GM21825 (cell line): ENCODE measurements at regions not wholly inside any gene's neighbourhood (a gene's known extent, or its start where the extent isn't known, plus 50 kb on each side); places are given as distances from the start of the nearest gene placed in this dataset.

Experiments used
- ATAC-seq: cut with Tn5 transposase; IDR thresholded peaks from one replicate; pipeline ENCODE4 v1.9.1; 2021; ENCODE audit warnings: mild to moderate bottlenecking, moderate library complexity; ENCODE audit not compliant: unreplicated experiment

DNA sequence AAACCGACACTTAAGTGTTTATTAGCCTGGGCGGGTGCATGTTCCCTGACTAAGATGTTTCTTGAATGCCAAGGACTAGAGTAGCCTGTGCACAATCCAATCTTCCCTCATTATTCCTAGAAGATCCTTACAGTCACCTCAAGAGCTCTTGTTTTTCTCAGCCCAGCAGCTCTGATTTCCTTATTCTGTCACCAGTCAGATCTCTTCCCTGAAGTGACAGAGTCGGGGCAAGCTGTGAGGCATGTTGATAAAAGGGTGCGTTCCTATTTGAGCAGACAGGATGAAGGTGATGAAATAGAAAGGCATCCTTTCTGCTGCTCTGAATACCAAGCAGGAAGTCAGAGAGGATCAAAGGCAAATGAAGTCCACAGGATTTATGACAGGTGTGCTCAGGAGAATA lies 125.6 kb upstream of the MCTP2 start:
- ATAC-seq, result no peak

DNA sequence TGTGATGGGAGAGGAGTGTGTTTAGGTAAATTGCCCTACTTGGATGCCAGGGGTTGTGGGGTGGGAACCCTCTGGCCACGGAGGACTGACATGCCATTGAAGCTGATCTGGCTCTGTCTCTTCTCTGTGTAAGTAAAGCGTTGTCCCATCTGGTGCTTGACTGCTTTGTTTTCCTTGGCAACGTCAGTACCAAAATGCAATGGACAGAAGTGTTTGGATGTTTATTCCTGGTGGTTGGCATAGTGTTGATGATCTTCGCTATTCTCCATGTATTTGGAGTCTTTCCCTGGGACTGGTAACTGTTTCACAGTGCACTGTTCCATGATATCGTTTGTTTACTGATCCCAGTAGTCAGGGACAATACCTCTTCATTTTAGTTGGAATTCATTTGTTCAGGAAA lies 130.5 kb upstream of the MCTP2 start:
- no peak for ATAC-seq

DNA sequence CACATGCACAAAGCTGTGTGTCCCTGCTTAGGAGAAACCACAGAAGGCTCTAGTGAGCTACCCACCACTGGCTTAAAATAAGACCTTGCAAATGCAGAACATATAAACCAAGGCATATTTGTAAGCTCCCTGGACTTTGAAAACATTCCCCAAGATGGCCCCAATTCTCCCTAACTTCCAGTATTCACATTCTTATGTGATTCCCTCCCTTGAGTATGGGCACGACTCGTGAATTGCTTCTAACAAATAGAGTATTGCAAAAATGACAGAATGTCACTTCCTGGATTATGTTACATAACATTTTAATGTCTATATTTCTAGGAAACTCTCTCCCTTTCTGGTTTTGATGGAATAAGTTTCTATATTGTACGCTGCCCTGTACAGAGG lies 131.8 kb upstream of the MCTP2 start:
- no peak for ATAC-seq

DNA sequence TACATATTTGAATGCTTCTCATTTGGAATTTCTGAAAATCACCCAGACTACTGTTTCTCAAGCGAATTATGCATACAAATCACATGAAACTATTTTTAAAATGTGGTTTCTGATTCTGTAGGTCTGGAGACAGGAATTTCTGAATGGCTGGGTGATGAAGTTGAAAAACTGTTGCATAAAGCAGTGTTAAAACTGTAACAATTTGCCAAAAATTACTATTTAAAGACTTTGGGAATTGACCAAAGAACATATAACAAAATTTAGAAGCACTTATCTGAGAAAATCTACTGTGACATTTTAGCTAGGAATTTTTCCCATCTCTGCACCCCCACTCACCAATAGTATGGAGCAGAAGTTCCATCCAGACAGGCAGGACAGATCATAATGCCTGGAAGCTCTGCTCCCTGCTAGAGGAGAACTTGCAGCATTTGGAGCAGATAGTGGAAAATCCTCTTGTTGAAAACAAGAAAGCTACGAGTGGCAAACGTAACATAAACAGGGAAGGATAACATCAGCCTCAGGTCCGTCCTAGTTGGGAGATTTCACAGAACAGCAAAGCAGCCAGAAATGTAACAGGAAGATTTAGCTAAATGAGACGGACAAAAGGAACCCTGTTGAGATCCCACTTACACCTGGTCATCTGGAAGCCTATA lies 132.3 kb upstream of the MCTP2 start:
- ATAC-seq, result no peak

DNA sequence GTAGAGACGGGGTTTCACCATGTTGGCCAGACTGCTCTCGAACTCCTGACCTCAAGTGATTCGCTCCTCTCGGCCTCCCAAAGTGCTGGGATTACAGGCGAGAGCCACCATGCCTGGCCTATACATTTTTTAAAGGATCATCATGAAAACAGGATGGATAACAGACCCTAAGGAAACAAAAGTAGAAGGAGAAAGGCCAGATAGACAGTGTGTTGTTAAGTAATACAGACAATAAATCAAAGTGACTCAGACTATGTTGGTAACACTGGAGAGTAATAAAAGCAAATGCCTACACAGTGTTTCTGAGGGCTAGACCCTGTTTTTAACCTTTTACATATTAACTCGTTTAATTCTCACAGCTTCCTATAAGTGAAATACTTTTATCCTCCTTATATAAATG lies 133.8 kb upstream of the MCTP2 start:
- no peak for ATAC-seq

DNA sequence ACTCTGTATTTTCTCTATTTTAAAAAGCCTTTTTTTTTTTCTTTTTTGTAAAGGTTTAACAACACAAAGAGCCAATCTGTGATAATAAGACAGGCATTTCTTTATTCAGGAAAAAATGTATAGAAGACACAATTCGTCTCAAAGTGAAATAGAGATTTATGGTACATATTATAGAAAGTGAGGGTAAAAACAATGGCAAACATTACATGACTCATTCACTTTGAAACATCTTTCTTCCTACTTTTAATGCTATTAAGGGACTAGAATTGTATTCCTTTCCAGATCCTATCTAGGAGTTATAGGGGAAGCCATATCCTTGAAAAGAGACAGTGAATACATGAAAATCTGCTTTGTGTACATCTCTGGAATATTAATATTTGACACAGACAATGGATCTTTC lies 137.1 kb upstream of the MCTP2 start:
- no peak for ATAC-seq

DNA sequence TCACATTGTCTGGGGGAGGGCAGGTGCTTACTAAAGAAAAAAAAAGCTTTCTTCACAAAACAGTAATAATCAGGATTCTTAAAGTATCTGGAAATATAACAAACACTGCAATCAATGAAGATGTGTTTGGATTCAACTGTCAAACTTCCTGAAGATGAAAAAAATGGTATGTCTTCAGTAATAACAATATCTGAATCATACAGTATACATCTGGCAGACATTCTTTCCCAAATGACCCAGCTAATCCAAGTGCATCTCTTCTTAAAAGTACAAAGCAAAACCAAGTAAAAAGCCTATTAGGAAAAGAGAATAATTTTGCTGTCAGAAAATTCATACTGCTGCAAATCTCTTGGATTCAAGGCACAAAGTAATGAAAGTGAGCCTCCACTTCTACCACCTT lies 145.0 kb upstream of the MCTP2 start:
- no peak for ATAC-seq

DNA sequence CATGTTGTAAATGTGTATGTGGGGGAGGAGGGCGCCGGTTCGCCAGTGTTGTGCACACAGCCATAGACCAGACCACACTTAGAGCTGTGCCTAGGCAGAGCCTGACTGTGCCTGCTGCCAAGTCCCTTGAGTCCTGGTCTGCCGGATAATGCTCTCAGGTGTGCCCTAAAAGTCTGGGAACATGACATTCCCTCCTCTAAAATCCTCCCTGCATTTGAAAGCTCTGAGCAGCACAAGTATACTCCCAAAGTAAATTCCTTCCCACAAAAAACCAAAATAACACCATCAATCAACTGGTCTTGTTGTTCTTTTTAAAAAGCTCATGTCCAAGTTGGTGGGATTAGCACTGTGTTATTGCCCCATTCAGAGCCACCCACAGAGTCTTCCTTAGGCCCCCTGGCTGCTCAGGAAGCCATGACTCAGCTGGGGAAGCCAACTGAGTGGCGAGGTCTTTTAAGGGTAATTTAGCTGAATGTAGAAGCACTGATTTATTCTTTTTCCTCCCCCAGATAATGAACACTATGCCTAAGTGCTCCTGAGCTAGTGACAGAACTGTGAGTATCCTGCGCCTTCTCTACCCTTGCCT lies 147.8 kb upstream of the MCTP2 start:
- no peak for ATAC-seq

DNA sequence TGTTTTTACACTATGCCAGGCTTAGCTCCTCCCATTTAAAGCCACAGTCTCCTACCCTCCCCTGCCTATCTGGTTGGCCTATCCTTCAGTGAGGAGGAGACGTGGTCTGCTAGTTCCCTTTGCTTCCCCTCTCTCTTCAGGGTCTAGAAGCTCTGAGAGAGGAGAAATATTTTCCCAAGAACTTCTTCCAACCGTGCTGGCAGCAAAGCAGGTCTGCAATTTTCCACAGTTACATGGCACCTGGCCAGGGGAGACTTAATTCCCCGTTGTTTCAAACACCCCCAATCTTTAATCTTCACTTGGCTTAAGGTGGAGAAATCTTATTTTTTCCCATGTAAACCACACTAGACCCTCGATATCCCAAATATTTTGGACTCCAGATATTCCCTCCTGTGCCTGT lies 149.5 kb upstream of the MCTP2 start:
- no peak for ATAC-seq

DNA sequence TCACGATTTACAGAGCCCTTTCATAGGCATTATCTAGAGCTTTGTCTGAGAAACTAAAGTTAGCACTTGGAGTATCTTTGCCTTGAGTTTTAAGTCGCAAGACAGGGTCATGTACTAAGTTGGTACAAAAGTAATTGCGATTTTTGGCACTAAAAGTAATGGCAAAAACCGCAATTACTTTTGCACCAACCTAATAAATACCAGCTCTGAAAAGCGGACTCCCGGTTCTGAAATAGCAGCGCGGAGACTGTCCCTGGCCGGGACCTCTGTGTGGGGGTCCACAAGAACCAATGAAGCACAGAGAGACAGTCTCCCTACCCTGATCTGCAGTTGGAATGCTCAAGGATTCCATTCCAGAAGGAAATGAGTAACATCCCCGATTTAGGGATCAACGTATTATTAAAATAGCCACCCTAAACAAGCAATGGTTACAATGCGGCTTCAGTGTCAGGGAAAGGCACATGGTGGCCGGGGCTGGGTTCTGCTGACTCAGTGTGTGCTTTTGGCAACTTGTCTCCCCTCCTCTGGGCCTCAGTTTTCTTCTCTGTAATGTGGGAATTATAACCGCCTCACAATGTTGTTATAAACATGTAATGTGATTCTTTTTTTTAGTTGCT lies 150.3 kb upstream of the MCTP2 start:
- no peak for ATAC-seq

DNA sequence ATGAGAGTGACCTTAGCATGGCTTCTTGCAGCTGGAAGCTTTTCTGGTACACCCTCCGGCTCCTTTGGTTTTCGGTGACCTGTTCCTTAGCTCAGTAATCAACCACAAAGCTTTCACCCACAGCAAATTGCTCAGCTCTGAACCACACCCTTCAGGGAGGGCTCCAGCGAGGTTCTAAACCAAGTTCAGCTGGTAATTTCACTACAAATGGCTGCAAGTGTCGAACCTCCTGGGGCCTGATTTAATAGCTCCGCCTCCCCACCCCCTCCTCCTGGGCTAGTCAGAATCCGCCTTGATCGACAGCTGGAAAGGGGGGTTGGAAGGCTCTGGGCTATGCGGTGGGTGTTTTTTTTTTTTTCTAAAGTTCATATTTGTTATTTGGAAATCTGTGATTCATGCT lies 150.9 kb upstream of the MCTP2 start:
- no peak for ATAC-seq

DNA sequence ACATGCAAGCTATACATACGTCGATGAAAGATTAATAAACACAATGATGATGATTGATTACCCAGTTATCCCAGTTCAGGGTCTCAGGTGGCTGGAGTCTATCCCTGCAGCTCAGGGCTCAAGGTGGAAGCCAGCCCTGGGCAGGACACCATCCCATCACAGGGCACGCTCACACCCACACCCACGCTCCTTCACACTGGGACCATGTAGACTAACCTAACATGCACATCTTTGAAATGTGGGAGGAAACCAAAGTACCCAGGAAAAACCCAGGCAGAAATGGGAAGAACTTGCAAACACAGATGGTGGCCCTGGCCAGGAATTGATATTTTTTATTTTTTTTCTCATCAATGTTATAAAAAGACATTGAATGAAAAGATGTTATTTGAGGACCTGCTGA lies 151.4 kb upstream of the MCTP2 start:
- ATAC-seq, result no peak

DNA sequence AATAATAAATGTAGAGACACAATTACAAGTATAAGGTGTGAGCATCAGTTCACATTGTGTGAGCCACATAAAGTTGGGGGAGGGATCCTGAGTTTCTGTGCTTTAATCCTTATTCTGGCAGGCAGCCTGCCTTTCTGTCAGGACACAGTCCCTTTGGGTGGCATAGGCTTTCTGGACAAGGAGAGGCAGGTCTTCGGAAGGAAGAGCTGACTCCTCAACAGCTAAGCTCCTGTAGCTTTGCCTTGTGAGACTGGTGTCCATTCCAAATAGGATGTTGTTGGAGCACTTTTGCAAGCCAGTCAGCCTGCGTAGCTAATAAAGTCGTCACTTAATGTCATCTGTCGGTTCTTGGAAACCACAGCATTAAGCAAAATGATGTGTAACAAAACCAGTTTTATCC lies 151.9 kb upstream of the MCTP2 start:
- no peak for ATAC-seq

DNA sequence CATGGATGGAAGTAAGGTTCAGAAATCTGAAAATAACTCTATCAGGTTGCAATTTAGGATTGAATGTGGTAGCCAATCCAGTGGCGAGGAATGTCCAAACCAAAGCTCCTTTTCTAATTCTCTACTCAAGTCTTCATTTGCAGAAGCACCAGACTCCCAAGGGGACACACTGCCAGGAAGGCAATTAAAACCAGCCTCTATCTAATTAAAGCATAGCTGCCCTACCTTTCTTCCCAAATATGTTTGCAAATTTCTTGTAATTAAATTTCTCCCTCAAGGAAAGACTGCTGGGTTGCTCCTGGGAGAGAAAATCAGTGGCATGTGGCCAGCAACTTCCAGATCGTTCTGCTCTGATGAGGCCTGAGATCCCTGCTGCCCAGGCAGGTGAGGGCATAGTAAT lies 153.4 kb upstream of the MCTP2 start:
- ATAC-seq, result no peak

DNA sequence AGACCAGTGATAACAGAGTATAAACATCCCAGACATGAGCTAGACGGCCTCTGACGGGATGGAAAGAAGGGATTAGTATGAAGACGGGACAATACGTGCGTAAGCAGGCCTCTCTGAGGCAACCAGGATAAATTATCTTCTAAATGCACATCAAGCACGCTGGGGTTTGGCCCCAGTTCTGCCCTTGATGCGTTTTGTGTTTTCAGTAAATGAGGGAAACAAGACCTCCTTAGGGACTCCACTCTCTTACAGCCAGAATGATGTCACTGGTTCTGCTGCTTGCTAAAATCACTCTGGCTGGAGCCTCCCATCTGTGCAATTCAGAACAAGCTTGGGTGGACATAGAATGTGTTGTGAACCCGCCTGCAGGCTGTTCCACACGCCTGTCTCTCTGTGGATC lies 156.0 kb upstream of the MCTP2 start:
- no peak for ATAC-seq

DNA sequence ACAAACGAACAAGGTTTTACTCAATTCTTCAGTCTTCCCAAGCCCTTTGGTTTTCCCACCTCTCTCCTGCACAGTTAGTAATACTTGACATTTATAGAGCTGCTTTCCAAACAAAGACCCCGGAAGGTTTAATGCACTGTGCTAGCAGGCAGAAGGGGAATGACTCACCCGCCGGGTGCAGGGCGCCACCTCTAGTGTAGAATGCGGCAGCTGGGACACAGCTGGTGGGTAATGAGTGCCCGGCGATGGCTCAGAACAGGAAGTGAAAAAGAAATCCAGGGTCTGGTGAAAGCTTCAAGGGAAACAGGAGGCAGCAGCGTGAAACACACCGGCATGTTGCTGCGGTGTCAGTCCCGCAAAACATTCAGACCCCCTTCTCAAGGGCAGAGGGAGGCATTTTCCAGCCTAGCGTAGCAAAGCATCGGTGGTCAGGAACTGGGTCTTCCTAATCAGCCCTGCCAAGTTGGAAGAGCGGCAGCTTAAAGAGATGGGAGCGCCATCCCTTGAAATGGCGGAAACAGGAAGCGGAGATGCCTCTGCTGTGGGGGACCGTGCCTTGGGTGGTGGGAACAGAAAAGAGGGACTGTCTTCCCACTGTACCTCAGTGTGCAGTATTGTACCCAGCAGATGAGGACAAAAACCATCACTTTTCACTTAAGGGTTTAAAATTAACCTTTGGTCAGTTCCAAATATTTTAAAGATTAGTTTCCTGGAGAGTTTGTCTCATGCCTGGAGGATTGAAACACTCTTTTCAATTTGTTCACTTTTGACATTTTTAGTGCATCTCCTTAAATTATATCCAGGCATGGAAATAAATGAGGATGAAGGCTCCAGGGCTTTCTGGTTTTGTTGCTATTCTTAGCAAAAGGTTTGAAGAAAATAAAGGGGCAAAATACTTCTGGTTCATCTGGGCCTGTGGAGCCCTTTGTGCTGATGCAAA lies 160.7 kb upstream of the MCTP2 start:
- no peak for ATAC-seq

DNA sequence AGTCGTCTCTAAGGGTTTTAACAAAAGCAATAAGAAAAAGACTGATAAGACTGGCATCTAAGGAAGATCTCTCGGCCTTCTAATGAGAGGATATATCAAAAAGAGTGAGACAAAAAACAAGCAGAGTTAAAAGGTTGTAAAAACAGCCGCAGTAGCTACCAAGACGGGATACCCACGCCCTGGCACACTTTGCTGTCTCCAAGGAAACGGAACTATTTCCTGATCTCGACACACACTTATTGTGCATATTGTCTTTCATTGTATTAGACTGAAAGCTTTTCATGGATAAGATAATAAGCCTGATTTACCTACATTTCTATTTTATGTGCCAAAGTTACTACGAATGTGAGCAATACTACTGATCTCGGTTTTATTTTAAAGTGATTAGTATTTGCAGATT lies 161.5 kb upstream of the MCTP2 start:
- no peak for ATAC-seq

DNA sequence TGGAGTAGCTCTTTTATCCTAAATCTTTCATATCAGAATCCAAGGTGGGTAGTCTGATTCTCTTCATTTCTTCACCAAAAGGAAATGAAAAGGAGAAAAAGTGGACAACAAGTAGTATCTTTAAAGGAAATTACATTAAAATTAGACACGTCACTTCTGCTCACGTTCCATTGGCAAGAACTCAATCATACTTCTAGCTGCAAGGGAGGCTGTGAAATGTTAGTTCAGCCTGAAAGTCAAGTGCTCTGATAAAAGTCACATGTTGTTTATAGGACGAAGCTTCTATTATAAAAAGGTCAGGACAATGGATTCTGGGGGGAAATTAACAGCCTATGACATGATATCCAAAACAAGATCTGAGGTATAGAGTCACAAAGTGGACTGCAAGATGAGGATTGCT lies 164.6 kb upstream of the MCTP2 start:
- no peak for ATAC-seq

DNA sequence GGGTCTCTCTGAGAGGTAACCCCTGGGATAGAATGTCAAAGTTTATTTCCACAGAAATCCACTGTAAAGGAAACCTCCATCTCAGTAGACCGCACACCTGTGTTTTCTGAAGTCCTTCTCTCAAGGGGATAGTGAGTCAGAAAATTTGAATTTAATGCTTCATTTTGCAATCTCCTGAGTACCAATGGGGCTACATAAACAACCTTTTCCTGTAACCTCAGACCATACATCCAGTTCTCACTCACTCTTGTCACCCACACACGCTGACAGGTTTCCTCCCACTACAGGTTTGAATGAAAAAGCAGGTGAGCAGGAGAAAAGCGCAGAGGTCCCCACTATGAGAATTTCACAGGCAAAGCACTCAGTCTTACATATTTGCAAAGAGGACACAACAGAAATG lies 165.3 kb upstream of the MCTP2 start:
- ATAC-seq, result no peak

DNA sequence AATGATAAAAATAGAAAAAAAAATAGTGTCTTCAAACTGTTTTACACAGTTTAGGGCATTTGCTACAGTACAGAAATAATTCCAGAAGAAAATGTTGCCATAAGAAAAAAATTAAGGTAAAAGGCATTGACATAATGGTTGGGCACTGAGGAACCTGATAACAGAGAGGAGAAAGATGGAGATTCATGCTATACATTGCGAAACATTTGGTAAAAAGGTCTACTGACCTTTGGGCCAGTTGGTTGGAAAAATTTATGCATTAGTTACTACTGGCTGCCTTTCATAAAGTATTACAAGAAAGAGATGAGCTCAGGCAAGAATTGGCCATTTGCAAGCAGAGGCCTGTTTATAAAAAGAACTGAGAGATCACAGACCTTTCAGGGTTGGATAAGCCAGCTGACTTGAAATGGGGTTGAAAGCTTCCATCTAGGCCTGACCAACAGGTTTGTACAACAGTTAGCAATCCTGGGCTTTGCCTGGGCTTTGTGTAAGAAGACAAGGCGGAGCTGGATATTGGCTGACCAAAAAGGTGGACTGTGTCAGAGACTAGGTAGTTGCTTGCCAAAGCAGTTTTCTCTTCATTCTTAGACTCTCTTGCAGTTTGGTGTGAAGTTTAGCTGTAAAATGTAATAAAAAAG lies 166.6 kb upstream of the MCTP2 start:
- ATAC-seq, result no peak

DNA sequence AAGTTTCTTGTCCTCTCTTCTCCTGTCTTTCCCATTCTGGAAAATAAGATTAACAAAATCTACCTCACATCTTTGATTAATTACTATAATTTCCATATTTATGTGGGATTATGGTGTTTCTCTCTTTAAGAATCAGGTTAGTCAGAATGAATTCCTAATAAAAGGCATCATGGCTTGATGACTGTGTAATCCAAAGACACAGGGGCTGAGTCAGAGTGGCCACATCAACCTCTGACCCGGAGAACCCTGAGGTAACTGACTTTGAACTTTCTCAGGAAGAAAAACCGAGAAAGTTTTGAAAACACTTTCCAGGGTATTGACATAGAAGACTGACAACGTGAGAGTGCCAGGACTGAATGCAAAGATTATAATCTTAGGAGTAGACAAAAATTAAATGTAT lies 170.3 kb upstream of the MCTP2 start:
- ATAC-seq, result no peak
